ENCODE measurements at regions not wholly inside any gene's neighbourhood (a gene's known extent, or its start where the extent isn't known, plus 50 kb on each side); places are given as distances from the start of the nearest gene placed in this dataset.
"Not testable (repeated sequence)": the region's sequence is repeated elsewhere in the genome, so short reads cannot be mapped to it uniquely, and the experiment has no call there.

DNA sequence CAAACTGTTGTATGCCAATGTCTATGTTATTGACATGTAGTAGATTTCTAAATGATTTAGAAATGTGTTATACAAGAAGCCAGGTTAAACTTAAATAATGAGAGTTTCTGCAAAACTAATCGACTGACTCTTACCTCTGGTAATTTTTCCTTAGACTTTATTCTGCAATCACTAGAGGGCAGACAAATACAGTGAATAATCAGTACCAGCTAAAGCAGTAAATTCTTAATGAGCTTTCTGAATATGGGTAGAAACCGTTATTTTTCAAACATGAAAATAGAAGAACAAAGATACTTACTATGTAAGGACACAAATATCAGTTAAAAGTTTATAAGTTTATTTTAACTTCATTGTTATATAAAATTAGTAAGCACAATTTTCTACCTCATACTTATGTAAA is 97.9 kb upstream of the RGS1 start:
- no peak for DNase-seq (ENCODE audit: low read depth)

DNA sequence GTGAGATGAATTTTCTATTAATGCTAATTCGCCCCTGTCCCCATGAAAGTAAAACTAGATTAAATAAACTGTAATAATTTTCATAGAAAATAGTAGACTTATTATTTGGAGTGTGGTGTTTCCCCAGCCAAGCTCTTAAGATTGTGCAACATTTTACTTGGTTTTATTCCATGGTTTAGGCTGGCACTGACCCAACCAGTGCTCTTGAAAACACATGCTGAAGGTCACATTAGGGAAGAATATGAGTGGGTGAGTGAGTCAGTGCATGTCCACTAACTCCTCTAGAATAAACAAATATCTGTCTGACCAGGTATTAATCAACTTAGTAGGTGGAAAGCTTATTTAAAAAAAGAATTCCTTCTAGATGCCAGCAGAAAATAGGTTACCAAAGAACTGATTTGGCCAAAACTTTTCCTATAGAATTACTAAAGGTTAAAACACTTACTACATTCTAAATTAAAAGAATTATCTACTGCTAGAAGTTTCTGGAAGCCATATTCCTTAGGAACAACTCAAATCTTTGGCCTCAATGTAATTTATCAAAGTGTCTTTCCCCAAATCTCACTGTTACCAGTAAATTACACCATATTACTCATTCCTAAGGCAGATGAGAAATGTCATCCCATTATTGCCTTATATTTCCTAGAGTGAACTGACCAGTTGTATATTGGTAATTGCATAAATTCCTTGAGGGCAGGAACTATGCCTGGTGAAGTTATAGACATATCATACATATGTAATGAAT is 89.7 kb upstream of the RGS1 start:
- no peak for DNase-seq (ENCODE audit: low read depth)

GRCh38 chr1:192488058-192488457 is 87.5 kb upstream of the RGS1 start:
- DNase-seq (ENCODE audit: low read depth) = no peak

- no peak for DNase-seq (ENCODE audit: low read depth)
Measured at GRCh38 chr1:192489047-192489446, 86.5 kb upstream of the RGS1 start.

DNA sequence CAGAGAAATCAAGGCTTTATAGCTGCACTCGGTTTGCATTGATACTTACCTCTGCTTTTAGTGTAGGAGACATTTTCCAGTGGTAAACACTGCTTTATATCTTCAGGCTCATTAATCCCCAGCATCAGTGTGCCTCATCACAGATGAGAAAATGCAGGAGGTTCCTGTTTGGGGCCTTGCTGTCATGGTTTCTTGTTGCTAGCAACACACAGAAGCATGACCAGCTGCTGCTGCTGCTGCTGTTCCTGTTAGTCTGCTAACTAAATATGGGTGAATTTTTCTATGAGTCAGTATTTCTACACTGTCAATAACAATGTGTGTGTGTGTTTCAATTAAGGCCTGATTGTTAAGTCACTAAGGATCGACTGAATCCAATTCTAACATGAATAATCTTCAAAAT is 85.8 kb upstream of the RGS1 start:
- DNase-seq (ENCODE audit: low read depth) = no peak

DNA sequence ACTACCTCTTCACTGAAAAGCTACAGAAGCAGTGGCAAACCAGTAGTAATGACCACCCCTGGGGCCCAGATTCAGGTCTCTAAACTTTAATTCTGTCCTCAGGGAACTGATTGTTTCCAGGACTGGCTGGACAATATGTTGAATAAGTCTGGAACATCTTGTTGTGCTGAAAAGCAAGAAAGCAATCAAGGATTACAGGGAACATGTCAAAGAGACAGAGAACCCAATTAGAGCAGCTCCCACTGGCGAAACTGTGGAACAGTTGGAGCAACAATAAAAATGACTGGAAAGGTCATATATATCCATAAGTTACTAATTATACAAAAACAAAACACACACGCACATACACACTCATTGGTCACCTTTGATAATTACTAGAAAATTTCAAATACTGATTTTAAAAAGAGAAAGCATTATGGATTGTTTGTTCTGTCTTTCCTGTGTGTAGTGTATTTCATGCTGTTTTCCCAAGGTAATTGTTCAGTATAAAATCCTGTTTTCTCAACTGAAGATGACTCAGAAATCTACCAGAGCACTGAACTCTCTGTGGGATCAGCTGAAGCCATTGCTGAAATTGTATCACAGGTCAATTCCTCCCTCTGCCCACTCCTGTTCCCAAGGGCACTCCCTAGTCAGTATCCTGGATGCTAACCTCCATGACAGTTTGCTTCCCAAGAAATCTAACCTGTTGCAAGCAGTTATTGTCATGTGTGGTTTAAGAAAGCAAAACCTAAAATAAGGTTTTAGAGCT is 83.6 kb upstream of the RGS1 start:
- no peak for DNase-seq (ENCODE audit: low read depth)

DNA sequence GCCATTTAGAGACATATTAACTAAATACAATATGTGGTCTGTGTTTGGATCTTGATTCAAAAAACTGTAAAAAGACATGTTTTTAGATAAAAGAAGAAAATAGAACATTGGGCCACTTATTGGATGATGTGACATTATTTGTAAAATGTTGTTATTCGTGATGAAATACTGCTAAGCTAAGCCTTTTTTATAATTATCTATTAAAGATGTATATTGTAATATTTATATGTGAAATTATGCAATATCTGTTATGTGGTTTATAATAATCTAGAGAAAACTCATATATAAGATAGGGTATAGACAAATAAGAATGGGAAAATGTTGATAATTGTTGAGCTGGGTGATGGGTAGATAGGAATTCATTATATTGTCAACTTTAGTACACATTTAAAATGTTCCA is 82.0 kb upstream of the RGS1 start:
- DNase-seq (ENCODE audit: low read depth) = no peak

GRCh38 chr1:192496369-192497056 is 79.1 kb upstream of the RGS1 start:
- no peak for DNase-seq (ENCODE audit: low read depth)

DNA sequence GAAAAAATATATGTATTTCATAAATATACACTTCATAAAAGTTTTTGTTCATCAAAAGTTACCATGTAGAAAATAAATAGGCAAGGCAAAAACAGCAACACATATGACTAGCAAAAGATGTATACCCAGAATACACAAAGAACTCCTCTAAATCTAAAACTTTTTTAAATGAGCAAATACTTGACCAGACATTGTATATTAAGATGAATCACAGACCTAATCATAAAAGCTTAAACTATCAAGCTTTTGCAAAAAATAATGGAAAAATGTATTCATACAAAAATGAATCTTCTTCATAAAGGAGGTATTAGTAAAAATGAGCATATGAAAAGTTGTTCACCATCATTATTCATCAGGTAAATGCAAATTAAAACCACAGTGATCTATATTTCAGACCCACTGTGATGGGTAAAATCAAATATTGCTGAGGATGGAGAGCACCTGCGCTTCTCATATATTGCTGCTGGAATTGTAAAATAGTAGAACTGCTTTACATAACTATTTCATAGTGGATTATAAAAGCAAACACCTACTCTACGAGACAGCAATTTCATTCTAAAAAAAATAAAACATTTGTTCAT is 78.3 kb upstream of the RGS1 start:
- no peak for DNase-seq (ENCODE audit: low read depth)

DNA sequence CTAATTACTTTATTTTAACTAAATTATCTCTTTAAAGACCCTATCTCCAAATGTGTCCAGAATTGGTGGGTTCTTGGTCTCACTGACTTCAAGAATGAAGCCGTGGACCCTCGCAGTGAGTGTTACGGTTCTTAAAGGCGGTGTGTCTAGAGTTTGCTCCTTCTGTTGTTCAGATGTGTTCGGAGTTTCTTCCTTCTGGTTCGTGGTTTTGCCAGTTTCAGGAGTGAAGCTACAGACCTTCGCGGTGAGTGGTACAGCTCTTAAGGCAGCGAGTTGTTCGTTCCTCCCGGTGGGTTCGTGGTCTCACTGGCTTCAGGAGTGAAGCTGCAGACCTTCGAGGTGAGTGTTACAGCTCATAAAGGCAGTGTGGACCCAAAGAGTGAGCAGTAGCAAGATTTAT is 77.5 kb upstream of the RGS1 start:
- not testable (repeated sequence) for DNase-seq (ENCODE audit: low read depth)

DNA sequence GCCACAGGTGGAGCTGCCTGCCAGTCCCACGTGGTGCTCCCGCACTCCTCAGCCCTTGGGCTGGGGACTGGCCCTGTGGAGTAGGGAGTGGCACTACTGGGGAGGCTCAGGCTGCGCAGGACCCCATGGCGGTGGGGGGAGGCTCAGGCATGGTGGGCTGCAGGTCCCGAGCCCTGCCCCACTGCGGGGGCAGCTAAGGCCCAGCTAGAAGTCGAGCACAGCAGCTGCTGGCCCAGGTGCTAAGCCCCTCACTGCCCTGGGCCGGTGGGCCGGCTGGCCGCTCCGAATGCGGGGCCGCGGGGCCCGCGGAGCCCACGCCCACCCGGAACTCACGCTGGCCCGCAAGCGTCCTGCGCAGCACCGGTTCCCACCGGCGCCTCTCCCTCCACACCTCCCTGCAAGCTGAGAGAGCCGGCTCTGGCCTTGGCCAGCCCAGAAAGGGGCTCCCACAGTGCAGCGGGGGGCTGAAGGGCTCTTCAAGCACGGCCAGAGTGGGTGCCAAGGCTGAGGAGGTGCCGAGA is 76.5 kb upstream of the RGS1 start:
- DNase-seq (ENCODE audit: low read depth) = not testable (repeated sequence)

GRCh38 chr1:192500541-192500940 is 75.0 kb upstream of the RGS1 start:
- DNase-seq (ENCODE audit: low read depth) = not testable (repeated sequence)

GRCh38 chr1:192506741-192507155 is 68.8 kb upstream of the RGS1 start:
- DNase-seq (ENCODE audit: low read depth) = no peak

DNA sequence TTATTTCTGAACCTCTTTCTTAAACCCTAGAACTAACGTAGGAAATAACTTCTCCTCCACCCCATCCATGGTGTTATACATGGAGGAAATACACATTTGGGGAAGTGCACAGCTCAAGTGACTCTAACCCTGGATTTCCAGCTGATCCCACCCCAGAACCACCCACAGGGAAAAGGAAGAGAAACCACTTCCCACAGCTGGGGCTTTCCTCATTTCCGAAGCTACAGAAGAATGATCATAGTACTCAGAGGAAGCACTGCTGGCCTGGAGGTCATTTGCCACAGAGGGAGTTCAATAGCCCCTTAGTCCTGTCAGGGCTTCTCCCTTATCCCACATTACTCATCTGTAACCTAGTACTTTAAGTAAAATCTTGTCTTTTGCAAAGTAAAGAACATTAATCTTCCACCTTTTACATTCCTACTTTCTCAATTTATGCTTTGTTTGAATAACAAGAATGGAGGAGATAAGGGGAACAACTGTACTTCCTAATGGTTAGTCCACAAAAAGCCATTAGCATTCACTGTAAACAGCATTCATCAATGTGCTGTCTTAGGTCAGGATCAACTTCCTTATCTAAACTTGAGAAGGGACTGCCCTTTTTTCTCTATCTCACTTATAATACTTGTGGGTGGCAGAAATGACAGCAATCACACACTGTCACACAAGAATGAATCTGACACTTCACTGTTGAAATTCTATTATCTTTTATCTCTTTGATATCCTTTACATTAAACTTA is 63.0 kb upstream of the RGS1 start:
- DNase-seq (ENCODE audit: low read depth) = no peak

- no peak for DNase-seq (ENCODE audit: low read depth)
Measured at GRCh38 chr1:192513196-192513595, 62.4 kb upstream of the RGS1 start.

- no peak for DNase-seq (ENCODE audit: low read depth)
Measured at GRCh38 chr1:192513697-192514096, 61.9 kb upstream of the RGS1 start.

DNA sequence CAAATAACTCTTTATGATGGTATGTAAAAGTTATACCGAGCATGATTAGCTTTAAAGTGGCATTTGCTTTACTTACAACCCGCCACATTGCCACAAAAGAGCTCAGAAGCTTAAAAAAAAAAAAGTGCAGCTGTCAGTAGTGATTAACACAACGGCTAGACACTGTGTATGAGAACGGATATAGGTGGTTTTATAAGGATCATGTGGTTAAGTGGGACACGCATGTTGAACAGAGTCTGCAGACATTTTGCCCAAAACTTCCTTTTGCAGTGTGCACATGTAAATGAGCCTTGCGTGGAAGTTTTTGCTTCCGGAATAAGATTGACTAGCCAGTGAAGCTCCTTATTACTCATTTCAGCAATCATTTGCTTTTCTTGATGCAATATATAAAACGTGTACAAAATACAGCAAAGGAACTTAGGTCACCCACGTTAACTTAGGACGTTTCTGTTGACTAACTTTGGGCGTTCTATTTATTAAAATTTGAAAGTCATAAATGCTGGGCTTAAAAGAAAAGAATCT is 58.7 kb upstream of the RGS1 start:
- peak; percentile 28 for DNase-seq (ENCODE audit: low read depth)

GRCh38 chr1:192517716-192518355 is 57.7 kb upstream of the RGS1 start:
- not testable (repeated sequence) for DNase-seq (ENCODE audit: low read depth)

- no peak for DNase-seq (ENCODE audit: low read depth)
Measured at GRCh38 chr1:192518700-192519099, 56.9 kb upstream of the RGS1 start.

DNA sequence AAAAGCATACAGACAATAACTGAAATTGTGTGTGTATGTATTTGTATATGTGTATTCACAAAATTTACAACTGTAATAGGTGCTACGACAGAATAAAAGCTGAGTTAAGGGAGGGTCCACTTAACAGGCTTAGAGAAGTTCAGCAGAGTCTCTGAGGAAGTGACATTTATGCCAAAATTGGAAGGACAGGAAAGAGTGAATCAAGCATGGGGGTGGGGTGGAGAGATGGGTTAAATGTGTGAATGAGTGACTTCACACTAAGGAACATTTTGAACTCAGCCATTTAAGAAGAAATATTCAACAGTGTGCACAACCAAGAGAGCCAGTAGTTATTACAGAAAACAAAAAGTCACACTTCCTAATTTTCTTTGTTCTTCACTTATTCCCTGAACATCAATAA is 53.8 kb upstream of the RGS1 start:
- DNase-seq (ENCODE audit: low read depth) = no peak

DNA sequence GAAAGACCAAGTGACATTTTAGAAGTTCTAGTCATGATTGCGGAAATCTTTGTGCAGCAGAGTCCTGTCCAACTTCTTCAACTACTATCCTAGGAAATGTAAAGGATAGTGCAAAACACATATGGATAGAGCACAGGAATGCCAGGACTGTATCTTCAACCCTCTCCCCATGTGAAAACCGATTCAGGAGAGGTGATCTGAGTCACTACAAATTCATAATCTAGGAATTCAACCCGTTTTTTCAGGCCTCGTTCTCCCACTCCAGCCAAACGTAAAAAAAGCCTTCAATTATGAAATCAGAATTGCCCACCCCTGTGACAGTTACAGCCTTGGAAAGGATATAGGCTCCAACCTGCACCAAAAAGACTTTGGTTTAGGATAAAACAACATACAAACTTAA is 52.9 kb upstream of the RGS1 start:
- DNase-seq (ENCODE audit: low read depth) = no peak
